ENCODE measurements at regions not wholly inside any gene's neighbourhood (a gene's known extent, or its start where the extent isn't known, plus 50 kb on each side); places are given as distances from the start of the nearest gene placed in this dataset.

- Histone ChIP-seq H3K9me3 (ENCODE audit: insufficient read depth, low read depth, low read length) (no peaks in the 10 kb centered on the region), H3K9ac (ENCODE audit: low read depth, low read length) (no peak overlapping the region), H3K27me3 (ENCODE audit: insufficient read depth, low read length) (no peaks in the 10 kb centered on the region), H3K4me3 (ENCODE audit: low read length) (no peak overlapping the region), H3K4me1 (ENCODE audit: insufficient read depth, low read length) (no peaks in the 10 kb centered on the region), H3K27ac (ENCODE audit: low read depth, low read length) (no peak overlapping the region), H3K36me3 (ENCODE audit: insufficient read depth, low read length) (no peaks in the 10 kb centered on the region)
Observed at GRCh38 chr3:80391573-80391972, 623.8 kb upstream of the ROBO1 start.

GRCh38 chr3:80384811-80385210 lies 617.0 kb upstream of the ROBO1 start:
- Histone ChIP-seq H3K4me3 (ENCODE audit: low read length) (no peak overlapping the region), H3K9ac (ENCODE audit: low read depth, low read length) (no peak overlapping the region), H3K4me1 (ENCODE audit: insufficient read depth, low read length) (no peaks in the 10 kb centered on the region), H3K27ac (ENCODE audit: low read depth, low read length) (no peak overlapping the region), H3K9me3 (ENCODE audit: insufficient read depth, low read depth, low read length) (no peaks in the 10 kb centered on the region), H3K36me3 (ENCODE audit: insufficient read depth, low read length) (no peaks in the 10 kb centered on the region), H3K27me3 (ENCODE audit: insufficient read depth, low read length) (no peaks in the 10 kb centered on the region)
- 87% methylated on average over 5 of the region's 5 CpGs for WGBS

GRCh38 chr3:80374423-80374822 lies 606.6 kb upstream of the ROBO1 start:
- Histone ChIP-seq H3K4me3 (ENCODE audit: low read length) (no peak overlapping the region), H3K9ac (ENCODE audit: low read depth, low read length) (no peak overlapping the region), H3K9me3 (ENCODE audit: insufficient read depth, low read depth, low read length) (no peaks in the 10 kb centered on the region), H3K36me3 (ENCODE audit: insufficient read depth, low read length) (no peaks in the 10 kb centered on the region), H3K27ac (ENCODE audit: low read depth, low read length) (no peak overlapping the region), H3K27me3 (ENCODE audit: insufficient read depth, low read length) (no peaks in the 10 kb centered on the region), H3K4me1 (ENCODE audit: insufficient read depth, low read length) (no peaks in the 10 kb centered on the region)
- WGBS: no CpG with 5 or more reads among the region's 1 CpG

GRCh38 chr3:80368616-80369015 lies 600.8 kb upstream of the ROBO1 start:
- no peak overlapping the region for H3K4me3 ChIP-seq (ENCODE audit: low read length)
- 93% methylated on average over 1 of the region's 4 CpGs for WGBS

GRCh38 chr3:80366808-80367548 lies 599.2 kb upstream of the ROBO1 start:
- Histone ChIP-seq H3K27me3 (ENCODE audit: insufficient read depth, low read length) (no peaks in the 10 kb centered on the region), H3K4me3 (ENCODE audit: low read length) (no peak overlapping the region), H3K27ac (ENCODE audit: low read depth, low read length) (no peak overlapping the region), H3K9me3 (ENCODE audit: insufficient read depth, low read depth, low read length) (no peaks in the 10 kb centered on the region), H3K36me3 (ENCODE audit: insufficient read depth, low read length) (no peaks in the 10 kb centered on the region), H3K4me1 (ENCODE audit: insufficient read depth, low read length) (no peaks in the 10 kb centered on the region), H3K9ac (ENCODE audit: low read depth, low read length) (no peak overlapping the region)
- 89% methylated on average over 9 of the region's 9 CpGs for WGBS

More at GRCh38 chr3:80368616-80369015, 600.8 kb upstream of the ROBO1 start:
- Histone ChIP-seq H3K36me3 (ENCODE audit: insufficient read depth, low read length) (no peaks in the 10 kb centered on the region), H3K27me3 (ENCODE audit: insufficient read depth, low read length) (no peaks in the 10 kb centered on the region), H3K9me3 (ENCODE audit: insufficient read depth, low read depth, low read length) (no peaks in the 10 kb centered on the region), H3K4me1 (ENCODE audit: insufficient read depth, low read length) (no peaks in the 10 kb centered on the region), H3K9ac (ENCODE audit: low read depth, low read length) (no peak overlapping the region), H3K27ac (ENCODE audit: low read depth, low read length) (no peak overlapping the region)

GRCh38 chr3:80357761-80358160 lies 590.0 kb upstream of the ROBO1 start:
- Histone ChIP-seq H3K27ac (ENCODE audit: low read depth, low read length) (no peak overlapping the region), H3K27me3 (ENCODE audit: insufficient read depth, low read length) (no peaks in the 10 kb centered on the region), H3K9ac (ENCODE audit: low read depth, low read length) (no peak overlapping the region), H3K4me3 (ENCODE audit: low read length) (no peak overlapping the region), H3K9me3 (ENCODE audit: insufficient read depth, low read depth, low read length) (no peaks in the 10 kb centered on the region), H3K36me3 (ENCODE audit: insufficient read depth, low read length) (no peaks in the 10 kb centered on the region), H3K4me1 (ENCODE audit: insufficient read depth, low read length) (no peaks in the 10 kb centered on the region)

GRCh38 chr3:80355144-80355543 lies 587.3 kb upstream of the ROBO1 start:
- Histone ChIP-seq H3K4me1 (ENCODE audit: insufficient read depth, low read length) (no peaks in the 10 kb centered on the region), H3K36me3 (ENCODE audit: insufficient read depth, low read length) (no peaks in the 10 kb centered on the region), H3K27ac (ENCODE audit: low read depth, low read length) (no peak overlapping the region), H3K9me3 (ENCODE audit: insufficient read depth, low read depth, low read length) (no peaks in the 10 kb centered on the region), H3K27me3 (ENCODE audit: insufficient read depth, low read length) (no peaks in the 10 kb centered on the region), H3K4me3 (ENCODE audit: low read length) (no peak overlapping the region), H3K9ac (ENCODE audit: low read depth, low read length) (no peak overlapping the region)
- WGBS: 90% methylated on average over 5 of the region's 5 CpGs

GRCh38 chr3:80351201-80351600 lies 583.4 kb upstream of the ROBO1 start:
- no peak overlapping the region for H3K9ac ChIP-seq (ENCODE audit: low read depth, low read length)
- no peaks in the 10 kb centered on the region for H3K36me3 ChIP-seq (ENCODE audit: insufficient read depth, low read length)
- H3K27ac ChIP-seq (ENCODE audit: low read depth, low read length): no peak overlapping the region
- H3K4me3 ChIP-seq (ENCODE audit: low read length): no peak overlapping the region
- 100% methylated on average over 1 of the region's 2 CpGs for whole genome bisulfite sequencing
- no peaks in the 10 kb centered on the region for H3K4me1 ChIP-seq (ENCODE audit: insufficient read depth, low read length)
- H3K27me3 ChIP-seq (ENCODE audit: insufficient read depth, low read length): no peaks in the 10 kb centered on the region
- no peaks in the 10 kb centered on the region for H3K9me3 ChIP-seq (ENCODE audit: insufficient read depth, low read depth, low read length)

- H3K27ac ChIP-seq (ENCODE audit: low read depth, low read length): no peak overlapping the region
- 95% methylated on average over 4 of the region's 4 CpGs for WGBS
- no peak overlapping the region for H3K4me3 ChIP-seq (ENCODE audit: low read length)
- H3K36me3 ChIP-seq (ENCODE audit: insufficient read depth, low read length): no peaks in the 10 kb centered on the region
- H3K27me3 ChIP-seq (ENCODE audit: insufficient read depth, low read length): no peaks in the 10 kb centered on the region
- no peaks in the 10 kb centered on the region for H3K9me3 ChIP-seq (ENCODE audit: insufficient read depth, low read depth, low read length)
- no peaks in the 10 kb centered on the region for H3K4me1 ChIP-seq (ENCODE audit: insufficient read depth, low read length)
- H3K9ac ChIP-seq (ENCODE audit: low read depth, low read length): no peak overlapping the region
Observed at GRCh38 chr3:80350771-80351170, 583.0 kb upstream of the ROBO1 start.

GRCh38 chr3:80338366-80338765 lies 570.6 kb upstream of the ROBO1 start:
- 88% methylated on average over 4 of the region's 4 CpGs for WGBS
- no peaks in the 10 kb centered on the region for H3K27me3 ChIP-seq (ENCODE audit: insufficient read depth, low read length)

GRCh38 chr3:80334534-80334933 lies 566.7 kb upstream of the ROBO1 start:
- Histone ChIP-seq H3K27me3 (ENCODE audit: insufficient read depth, low read length) (no peaks in the 10 kb centered on the region), H3K9me3 (ENCODE audit: insufficient read depth, low read depth, low read length) (no peaks in the 10 kb centered on the region), H3K36me3 (ENCODE audit: insufficient read depth, low read length) (no peaks in the 10 kb centered on the region), H3K4me3 (ENCODE audit: low read length) (no peak overlapping the region), H3K27ac (ENCODE audit: low read depth, low read length) (no peak overlapping the region), H3K4me1 (ENCODE audit: insufficient read depth, low read length) (no peaks in the 10 kb centered on the region), H3K9ac (ENCODE audit: low read depth, low read length) (no peak overlapping the region)
- 100% methylated on average over 2 of the region's 2 CpGs for WGBS

More at GRCh38 chr3:80338366-80338765, 570.6 kb upstream of the ROBO1 start:
- H3K36me3 ChIP-seq (ENCODE audit: insufficient read depth, low read length): no peaks in the 10 kb centered on the region
- H3K4me1 ChIP-seq (ENCODE audit: insufficient read depth, low read length): no peaks in the 10 kb centered on the region
- no peak overlapping the region for H3K27ac ChIP-seq (ENCODE audit: low read depth, low read length)
- no peak overlapping the region for H3K9ac ChIP-seq (ENCODE audit: low read depth, low read length)
- no peaks in the 10 kb centered on the region for H3K9me3 ChIP-seq (ENCODE audit: insufficient read depth, low read depth, low read length)
- H3K4me3 ChIP-seq (ENCODE audit: low read length): no peak overlapping the region

Data from HUES64 (cell line).